NCI-H510A (cell line): ENCODE measurements at regions not wholly inside any gene's neighbourhood (a gene's known extent, or its start where the extent isn't known, plus 50 kb on each side); places are given as distances from the start of the nearest gene placed in this dataset.
"Not testable (repeated sequence)": the region's sequence is repeated elsewhere in the genome, so short reads cannot be mapped to it uniquely, and the experiment has no call there.

Source experiments
- DNase-seq: peaks from one replicate; lab custom pipeline; 2025; lab: John Stamatoyannopoulos, UW

- DNase-seq = peak; percentile 75
Observed at GRCh38 chr1:59214248-59215208, 82.4 kb upstream of the FGGY start.

GRCh38 chr1:59215766-59216291 lies 81.1 kb upstream of the FGGY start:
- DNase-seq = no peak

GRCh38 chr1:59217439-59217838 lies 79.5 kb upstream of the FGGY start:
- DNase-seq = not testable (repeated sequence)

GRCh38 chr1:59218521-59219236 lies 78.2 kb upstream of the FGGY start:
- no peak for DNase-seq

GRCh38 chr1:59219916-59220315 lies 77.0 kb upstream of the FGGY start:
- DNase-seq = no peak

- DNase-seq = no peak
Observed at GRCh38 chr1:59220356-59220755, 76.5 kb upstream of the FGGY start.

GRCh38 chr1:59223198-59223597 lies 73.7 kb upstream of the FGGY start:
- no peak for DNase-seq

GRCh38 chr1:59223989-59224634 lies 72.8 kb upstream of the FGGY start:
- DNase-seq = no peak

GRCh38 chr1:59225594-59226316 lies 71.1 kb upstream of the FGGY start:
- no peak for DNase-seq

GRCh38 chr1:59229138-59229537 lies 67.8 kb upstream of the FGGY start:
- DNase-seq = no peak

GRCh38 chr1:59230622-59231021 lies 66.3 kb upstream of the FGGY start:
- no peak for DNase-seq

- peak; percentile 44 for DNase-seq
Observed at GRCh38 chr1:59232216-59232615, 64.7 kb upstream of the FGGY start.

GRCh38 chr1:59233444-59233843 lies 63.5 kb upstream of the FGGY start:
- no peak for DNase-seq

GRCh38 chr1:59236721-59237545 lies 60.0 kb upstream of the FGGY start:
- no peak for DNase-seq

GRCh38 chr1:59237900-59238299 lies 59.0 kb upstream of the FGGY start:
- DNase-seq = no peak

GRCh38 chr1:59238333-59238934 lies 58.5 kb upstream of the FGGY start:
- DNase-seq = no peak

GRCh38 chr1:59238993-59239392 lies 57.9 kb upstream of the FGGY start:
- no peak for DNase-seq

- DNase-seq = no peak
Observed at GRCh38 chr1:59241909-59242308, 55.0 kb upstream of the FGGY start.

GRCh38 chr1:59242370-59242769 lies 54.5 kb upstream of the FGGY start:
- no peak for DNase-seq

GRCh38 chr1:59243550-59243949 lies 53.3 kb upstream of the FGGY start:
- no peak for DNase-seq
